ENCODE measurements at regions not wholly inside any gene's neighbourhood (a gene's known extent, or its start where the extent isn't known, plus 50 kb on each side); places are given as distances from the start of the nearest gene placed in this dataset.

DNA sequence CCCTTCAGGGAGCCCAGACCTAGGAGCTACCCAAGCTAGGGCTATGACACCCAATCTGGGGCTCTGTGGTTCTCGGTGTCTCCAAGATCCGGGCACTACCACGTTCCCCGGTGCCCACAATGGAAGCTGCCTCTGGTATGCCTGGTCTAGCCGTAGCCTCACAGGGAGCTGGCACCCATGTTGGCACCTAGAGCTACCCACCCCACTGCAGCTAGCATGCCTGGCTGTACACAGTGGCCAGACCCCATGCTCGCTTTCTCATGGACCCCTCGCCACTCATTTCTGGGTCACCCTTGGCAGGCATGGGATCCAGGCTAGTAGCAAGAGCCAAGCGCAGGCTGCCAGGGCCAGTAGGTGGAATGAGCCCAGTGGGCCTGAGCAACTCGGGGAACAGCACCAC lies 109.0 kb downstream of the CYLC2 start:
- TF ChIP-seq, protein P1, sequence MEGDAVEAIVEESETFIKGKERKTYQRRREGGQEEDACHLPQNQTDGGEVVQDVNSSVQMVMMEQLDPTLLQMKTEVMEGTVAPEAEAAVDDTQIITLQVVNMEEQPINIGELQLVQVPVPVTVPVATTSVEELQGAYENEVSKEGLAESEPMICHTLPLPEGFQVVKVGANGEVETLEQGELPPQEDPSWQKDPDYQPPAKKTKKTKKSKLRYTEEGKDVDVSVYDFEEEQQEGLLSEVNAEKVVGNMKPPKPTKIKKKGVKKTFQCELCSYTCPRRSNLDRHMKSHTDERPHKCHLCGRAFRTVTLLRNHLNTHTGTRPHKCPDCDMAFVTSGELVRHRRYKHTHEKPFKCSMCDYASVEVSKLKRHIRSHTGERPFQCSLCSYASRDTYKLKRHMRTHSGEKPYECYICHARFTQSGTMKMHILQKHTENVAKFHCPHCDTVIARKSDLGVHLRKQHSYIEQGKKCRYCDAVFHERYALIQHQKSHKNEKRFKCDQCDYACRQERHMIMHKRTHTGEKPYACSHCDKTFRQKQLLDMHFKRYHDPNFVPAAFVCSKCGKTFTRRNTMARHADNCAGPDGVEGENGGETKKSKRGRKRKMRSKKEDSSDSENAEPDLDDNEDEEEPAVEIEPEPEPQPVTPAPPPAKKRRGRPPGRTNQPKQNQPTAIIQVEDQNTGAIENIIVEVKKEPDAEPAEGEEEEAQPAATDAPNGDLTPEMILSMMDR (IDR thresholded peaks at IDR 0.05 in 4 of 5, conservative IDR thresholded peaks at IDR 0.05 in 1 of 5) = no peak
- TF ChIP-seq POLR2A (IDR thresholded peaks at IDR 0.05) = no peak
